Loucy (cell line): ENCODE measurements at regions not wholly inside any gene's neighbourhood (a gene's known extent, or its start where the extent isn't known, plus 50 kb on each side); places are given as distances from the start of the nearest gene placed in this dataset.

Experiments used
- CTCF ChIP-seq: fragments of 200-600 bp; sonication (generic); conservative IDR thresholded peaks from 2 replicates; pipeline ENCODE4 v1.5.1; 2014; ENCODE audit warnings: mild to moderate bottlenecking, antibody characterized with exemption, low read length
- EZH2phosphoT487 ChIP-seq: fragments of 200-600 bp; IDR thresholded peaks from 2 replicates; pipeline ENCODE4 v1.6.1; 2018; ENCODE audit warnings: antibody characterized with exemption, mild to moderate bottlenecking, moderate library complexity, borderline replicate concordance

DNA sequence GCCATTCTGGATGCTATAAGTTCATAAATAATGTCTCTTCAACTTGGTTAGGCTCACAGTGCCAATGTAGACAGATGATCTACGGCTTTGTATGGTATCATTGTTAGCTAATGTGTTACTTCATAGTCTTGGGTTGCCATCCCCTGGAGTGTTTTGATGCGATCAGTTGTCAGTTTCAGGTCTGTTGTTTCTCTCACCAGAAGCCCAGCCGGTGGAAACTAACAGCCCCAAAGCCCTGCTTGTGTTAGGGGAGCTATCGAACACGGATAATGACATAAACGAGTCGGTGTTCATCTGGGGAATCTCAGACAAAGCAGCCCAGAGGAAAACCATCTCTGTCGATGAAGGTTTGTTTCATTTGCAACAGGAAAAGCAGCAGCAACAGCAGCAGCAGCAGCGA is 107.4 kb upstream of the ANKFN1 start:
- no peak for TF ChIP-seq CTCF
- no peak for TF ChIP-seq EZH2phosphoT487
